HepG2 (cell line): ENCODE measurements at regions not wholly inside any gene's neighbourhood (a gene's known extent, or its start where the extent isn't known, plus 50 kb on each side); places are given as distances from the start of the nearest gene placed in this dataset.

Experiments used
- HMGA1 ChIP-seq: sonication (generic); formaldehyde crosslinking; conservative IDR thresholded peaks from 2 replicates; pipeline ENCODE4 v1.4.0; 2020; ENCODE audit warnings: missing genetic modification reagents
- KDM5B ChIP-seq: sonication (generic); formaldehyde crosslinking; IDR thresholded peaks from 2 replicates; pipeline ENCODE4 v1.4.0; 2020; ENCODE audit warnings: missing genetic modification reagents, mild to moderate bottlenecking, borderline replicate concordance
- ZBTB8A ChIP-seq: sonication (generic); formaldehyde crosslinking; IDR thresholded peaks from 2 replicates; pipeline ENCODE4 v1.4.0; 2020; ENCODE audit warnings: mild to moderate bottlenecking, low read depth, missing genetic modification reagents, borderline replicate concordance
- ZNF224 ChIP-seq: sonication (generic); formaldehyde crosslinking; IDR thresholded peaks from 2 replicates; pipeline ENCODE4 v1.5.0; 2020; ENCODE audit warnings: mild to moderate bottlenecking, missing genetic modification reagents
- ZNF329 ChIP-seq: sonication (generic); formaldehyde crosslinking; IDR thresholded peaks from 2 replicates; pipeline ENCODE4 v1.9.0; 2021; ENCODE audit warnings: low read depth, mild to moderate bottlenecking, missing genetic modification reagents
- ZNF484 ChIP-seq: sonication (generic); formaldehyde crosslinking; IDR thresholded peaks from 2 replicates; pipeline ENCODE4 v1.5.1; 2020; ENCODE audit warnings: mild to moderate bottlenecking, low read depth, missing genetic modification reagents, borderline replicate concordance
- TF ChIP-seq, protein P1 (sequence below): sonication (generic); formaldehyde crosslinking; IDR thresholded peaks from 2 replicates; pipeline ENCODE4 v1.5.1; 2020; ENCODE audit warnings: missing genetic modification reagents, mild to moderate bottlenecking, borderline replicate concordance
- TF ChIP-seq, protein P2 (sequence below): sonication (generic); formaldehyde crosslinking; IDR thresholded peaks from 2 replicates; pipeline ENCODE4 v1.4.0; 2020; ENCODE audit warnings: mild to moderate bottlenecking, missing genetic modification reagents
- TF ChIP-seq, protein P3 (sequence below): sonication (generic); formaldehyde crosslinking; conservative IDR thresholded peaks from 2 replicates; pipeline ENCODE4 v1.5.0; 2020; ENCODE audit warnings: missing genetic modification reagents

DNA sequence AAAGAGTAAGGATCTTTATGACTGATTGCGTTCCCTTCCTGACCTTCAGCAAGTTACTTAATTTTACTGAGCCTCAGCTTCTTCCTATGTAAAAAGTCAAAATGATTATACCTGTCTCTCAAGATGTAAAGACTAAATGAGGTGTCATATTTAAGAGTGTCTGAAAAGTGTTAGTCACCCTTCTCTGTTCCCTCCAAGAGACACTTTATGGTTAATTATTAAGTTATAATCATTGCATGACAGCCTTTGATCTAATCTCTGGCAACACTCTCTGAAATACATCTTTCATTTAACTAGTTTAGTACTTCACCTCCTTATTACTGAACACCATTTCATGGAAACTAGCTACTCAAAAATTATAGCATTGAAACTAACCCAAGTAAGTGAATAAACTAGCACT is 54.8 kb downstream of the BMAL2 start (continued):
- TF ChIP-seq ZNF484 (CRISPR knock-in tag) (no peak), ZNF329 (CRISPR knock-in tag) (no peak), ZBTB8A (CRISPR knock-in tag) (no peak), KDM5B (CRISPR knock-in tag) (no peak), HMGA1 (CRISPR knock-in tag) (no peak), ZNF224 (CRISPR knock-in tag) (no peak)
- TF ChIP-seq, protein P1, sequence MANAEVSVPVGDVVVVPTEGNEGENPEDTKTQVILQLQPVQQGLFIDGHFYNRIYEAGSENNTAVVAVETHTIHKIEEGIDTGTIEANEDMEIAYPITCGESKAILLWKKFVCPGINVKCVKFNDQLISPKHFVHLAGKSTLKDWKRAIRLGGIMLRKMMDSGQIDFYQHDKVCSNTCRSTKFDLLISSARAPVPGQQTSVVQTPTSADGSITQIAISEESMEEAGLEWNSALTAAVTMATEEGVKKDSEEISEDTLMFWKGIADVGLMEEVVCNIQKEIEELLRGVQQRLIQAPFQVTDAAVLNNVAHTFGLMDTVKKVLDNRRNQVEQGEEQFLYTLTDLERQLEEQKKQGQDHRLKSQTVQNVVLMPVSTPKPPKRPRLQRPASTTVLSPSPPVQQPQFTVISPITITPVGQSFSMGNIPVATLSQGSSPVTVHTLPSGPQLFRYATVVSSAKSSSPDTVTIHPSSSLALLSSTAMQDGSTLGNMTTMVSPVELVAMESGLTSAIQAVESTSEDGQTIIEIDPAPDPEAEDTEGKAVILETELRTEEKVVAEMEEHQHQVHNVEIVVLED = no peak
- TF ChIP-seq, protein P2, sequence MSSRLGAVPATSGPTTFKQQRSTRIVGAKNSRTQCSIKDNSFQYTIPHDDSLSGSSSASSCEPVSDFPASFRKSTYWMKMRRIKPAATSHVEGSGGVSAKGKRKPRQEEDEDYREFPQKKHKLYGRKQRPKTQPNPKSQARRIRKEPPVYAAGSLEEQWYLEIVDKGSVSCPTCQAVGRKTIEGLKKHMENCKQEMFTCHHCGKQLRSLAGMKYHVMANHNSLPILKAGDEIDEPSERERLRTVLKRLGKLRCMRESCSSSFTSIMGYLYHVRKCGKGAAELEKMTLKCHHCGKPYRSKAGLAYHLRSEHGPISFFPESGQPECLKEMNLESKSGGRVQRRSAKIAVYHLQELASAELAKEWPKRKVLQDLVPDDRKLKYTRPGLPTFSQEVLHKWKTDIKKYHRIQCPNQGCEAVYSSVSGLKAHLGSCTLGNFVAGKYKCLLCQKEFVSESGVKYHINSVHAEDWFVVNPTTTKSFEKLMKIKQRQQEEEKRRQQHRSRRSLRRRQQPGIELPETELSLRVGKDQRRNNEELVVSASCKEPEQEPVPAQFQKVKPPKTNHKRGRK (CRISPR knock-in tag) = no peak
- TF ChIP-seq, protein P3, sequence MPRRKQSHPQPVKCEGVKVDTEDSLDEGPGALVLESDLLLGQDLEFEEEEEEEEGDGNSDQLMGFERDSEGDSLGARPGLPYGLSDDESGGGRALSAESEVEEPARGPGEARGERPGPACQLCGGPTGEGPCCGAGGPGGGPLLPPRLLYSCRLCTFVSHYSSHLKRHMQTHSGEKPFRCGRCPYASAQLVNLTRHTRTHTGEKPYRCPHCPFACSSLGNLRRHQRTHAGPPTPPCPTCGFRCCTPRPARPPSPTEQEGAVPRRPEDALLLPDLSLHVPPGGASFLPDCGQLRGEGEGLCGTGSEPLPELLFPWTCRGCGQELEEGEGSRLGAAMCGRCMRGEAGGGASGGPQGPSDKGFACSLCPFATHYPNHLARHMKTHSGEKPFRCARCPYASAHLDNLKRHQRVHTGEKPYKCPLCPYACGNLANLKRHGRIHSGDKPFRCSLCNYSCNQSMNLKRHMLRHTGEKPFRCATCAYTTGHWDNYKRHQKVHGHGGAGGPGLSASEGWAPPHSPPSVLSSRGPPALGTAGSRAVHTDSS (CRISPR knock-in tag) = no peak
